HG03175 (cell line): ENCODE measurements at regions not wholly inside any gene's neighbourhood (a gene's known extent, or its start where the extent isn't known, plus 50 kb on each side); places are given as distances from the start of the nearest gene placed in this dataset.
"Not testable (repeated sequence)": the region's sequence is repeated elsewhere in the genome, so short reads cannot be mapped to it uniquely, and the experiment has no call there.

Experiments
- ATAC-seq: cut with Tn5 transposase; IDR thresholded peaks from one replicate; pipeline ENCODE4 v1.9.1; 2021; ENCODE audit warnings: mild to moderate bottlenecking, moderate library complexity; ENCODE audit not compliant: unreplicated experiment

DNA sequence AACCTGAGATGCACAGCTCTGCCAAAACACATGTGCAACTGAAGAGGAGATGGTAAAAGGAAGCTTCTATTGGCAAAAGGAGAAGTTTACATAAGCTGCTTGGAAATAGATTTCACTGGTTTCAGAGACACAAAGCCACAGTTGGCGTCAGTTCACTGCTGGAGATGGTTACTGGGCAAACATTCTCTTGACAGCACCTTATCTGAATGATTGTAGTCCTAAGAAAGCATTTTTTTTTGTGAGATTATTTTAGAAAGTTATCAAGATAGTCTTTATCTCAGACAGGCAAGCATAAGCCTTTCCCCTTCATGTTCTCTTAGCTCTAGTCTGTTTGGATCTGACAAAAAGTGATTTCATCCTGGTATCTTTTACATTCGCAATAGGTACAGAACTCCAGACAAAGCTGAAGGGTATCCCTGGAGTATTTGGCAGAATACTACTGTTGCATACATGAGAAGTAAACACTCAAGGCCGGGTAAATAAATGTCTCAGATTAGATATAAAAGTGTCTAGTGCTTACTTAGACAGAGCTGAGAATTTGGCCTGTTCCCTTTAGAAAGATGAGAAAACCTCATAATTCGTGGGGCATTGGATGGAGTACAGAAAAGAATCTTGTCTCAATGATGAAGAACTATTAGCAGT, 1668.0 kb upstream of the NUDT12 start:
- ATAC-seq: no peak

DNA sequence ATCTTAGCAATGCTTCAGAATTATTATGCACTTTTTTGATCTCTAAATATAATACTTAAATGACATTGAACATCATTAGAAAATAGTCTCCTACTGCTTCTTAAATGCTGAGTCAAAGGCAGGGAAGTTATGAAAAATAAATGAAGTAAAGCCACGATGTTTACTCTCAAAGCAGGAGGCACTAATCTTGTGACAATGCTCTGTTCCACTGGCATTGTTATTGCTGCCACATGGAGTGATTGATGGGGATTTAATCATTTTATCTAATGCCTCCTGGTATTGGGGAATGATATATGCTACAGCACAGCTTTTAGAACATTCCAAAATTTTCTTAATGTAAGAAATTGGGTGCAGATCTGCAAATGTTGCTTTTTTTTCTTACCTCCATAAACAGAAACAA, 1655.4 kb upstream of the NUDT12 start:
- no peak for ATAC-seq

DNA sequence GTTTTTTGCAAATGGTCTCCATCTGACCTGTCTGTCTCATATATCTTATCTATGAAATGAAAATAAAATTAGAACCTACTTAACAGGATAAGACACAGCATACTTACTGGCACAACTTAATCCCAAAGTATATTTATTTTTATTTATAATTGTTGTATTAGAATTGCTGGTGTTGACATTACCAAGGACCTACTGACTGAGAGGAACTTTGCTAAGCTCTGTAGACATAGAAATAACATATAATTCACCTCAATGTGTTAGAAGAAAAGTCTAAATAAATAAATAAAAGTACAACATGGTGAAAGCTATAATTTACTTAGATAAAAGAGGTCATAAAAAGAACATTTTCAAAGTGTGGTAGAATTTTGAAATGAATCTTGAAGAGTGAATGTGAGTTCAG, 1650.5 kb upstream of the NUDT12 start:
- no peak for ATAC-seq

DNA sequence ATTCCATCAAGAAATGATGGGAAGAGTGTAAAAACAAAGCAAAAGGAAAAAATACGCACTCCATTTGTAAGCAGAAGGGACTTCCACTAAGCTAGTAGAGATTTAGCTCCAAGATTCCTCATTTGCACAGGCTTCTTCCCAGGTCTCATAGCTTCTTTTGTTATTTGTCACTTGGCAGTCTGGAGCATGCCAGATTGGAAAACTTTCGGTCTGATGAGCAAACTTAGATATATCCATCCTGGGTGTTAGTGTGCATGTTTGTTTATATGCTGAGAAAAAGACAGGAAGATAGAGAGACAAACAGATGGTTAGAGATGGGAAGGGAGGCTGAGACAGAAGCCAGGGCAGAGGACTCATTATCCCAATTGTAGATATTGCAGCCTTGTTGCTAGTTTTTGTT, 1644.5 kb upstream of the NUDT12 start:
- ATAC-seq: no peak

DNA sequence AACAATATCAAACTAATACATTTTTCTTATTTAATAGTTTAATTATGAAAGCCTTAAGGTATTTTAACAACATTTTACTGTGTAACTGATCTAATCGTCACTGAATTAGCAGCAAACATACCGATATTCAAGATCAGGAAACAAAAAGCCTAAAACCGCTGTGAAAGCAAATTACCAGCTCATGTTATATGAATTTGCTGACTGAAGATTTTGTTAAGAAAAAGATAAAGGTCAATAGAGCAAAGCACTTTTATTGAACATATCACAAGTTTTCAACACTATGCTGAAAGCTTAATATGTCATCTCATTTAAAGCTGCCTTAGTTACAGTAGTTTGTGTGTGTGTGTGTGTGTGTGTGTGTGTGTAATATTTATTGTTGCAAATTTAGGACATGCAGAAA, 1634.9 kb upstream of the NUDT12 start:
- ATAC-seq: no peak

DNA sequence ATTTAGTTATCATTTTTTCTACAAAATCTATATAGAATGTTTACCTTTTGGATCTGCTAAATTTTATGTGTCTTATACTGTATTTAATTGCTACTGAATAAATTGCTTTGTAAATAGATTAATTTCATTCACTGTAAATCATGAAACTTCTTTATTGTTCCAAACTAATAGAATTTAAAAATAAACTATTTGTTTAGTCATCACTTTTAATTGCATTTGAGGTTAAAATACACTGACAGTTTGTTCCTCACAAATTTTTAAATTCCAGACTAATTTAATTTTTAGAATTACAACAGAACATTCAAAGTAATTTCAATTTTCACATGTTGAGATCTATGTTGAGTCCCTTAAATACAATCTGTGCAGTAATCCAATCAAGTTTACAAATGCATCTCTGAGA, 1633.2 kb upstream of the NUDT12 start:
- ATAC-seq: no peak

DNA sequence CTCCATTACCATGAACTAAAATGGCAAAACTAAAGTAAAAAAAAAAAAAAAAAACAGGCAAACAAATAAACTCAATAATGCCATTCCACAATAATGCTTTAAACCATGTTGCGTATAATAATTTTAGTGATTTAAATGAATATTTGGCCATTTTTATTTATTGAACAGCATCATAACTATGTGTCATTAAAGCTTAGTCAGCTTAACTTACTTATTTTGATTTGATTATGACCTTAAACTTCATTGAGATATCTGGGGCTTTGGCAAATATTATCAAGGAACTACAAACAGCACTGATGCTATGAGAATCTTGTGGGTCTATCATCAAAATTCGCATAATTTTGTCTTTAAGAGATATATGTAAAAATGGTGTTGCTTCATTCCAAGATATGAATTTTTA, 1610.3 kb upstream of the NUDT12 start:
- ATAC-seq: no peak

DNA sequence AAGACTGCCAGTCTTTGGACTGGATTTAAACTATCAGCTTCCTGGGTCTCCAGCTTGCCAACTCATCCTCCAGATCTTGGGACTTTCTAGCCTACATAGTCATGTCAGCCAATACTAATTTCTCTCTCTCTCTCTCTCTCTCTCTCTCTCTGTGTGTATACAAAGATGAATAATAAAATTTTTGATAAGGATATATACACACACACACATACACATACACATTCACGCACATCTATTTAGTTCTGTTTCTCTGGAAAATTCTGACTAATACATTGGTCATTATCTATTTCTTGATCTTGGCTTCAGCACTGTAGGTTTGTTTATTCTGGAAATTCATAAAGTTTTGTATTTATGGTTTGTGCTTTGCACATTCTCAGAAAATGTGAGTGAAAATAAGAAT, 1606.2 kb upstream of the NUDT12 start:
- ATAC-seq: no peak

DNA sequence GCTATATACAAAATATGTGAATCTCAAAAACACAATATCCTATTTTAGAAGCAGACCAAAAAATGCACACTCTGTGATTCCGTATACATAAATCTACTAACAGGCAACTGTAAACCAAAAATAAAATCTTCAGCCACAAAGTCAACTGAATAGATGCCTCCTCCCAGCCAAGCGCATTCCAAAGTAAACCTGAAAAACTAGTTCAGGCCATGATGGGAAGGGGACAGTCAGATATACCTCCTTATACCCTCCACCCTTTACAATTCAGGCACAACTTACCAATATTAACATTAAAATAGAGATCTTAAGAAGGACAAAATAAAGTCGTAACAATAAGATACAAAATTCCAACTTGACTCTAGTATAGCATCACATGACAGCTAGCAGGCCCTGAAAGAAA, 1604.5 kb upstream of the NUDT12 start:
- no peak for ATAC-seq

DNA sequence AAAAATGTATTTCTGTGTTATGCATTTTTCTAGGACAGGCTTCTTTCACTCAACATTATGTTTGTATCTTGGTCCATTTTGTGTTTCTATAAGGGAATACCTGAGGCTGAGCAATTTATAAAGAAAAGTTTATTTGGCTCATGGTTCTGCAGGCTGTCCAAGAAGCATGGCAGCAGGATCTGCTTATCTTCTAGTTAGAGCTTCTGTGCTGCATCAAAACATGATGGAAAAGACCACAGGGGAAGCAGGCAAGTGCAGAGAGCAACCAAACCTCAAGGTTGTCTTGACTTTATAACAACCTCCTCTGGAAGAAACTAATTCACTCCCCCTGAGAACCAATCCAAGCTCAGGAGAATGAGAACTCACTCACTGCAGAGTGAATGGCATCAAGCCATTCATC, 1601.0 kb upstream of the NUDT12 start:
- ATAC-seq: no peak

DNA sequence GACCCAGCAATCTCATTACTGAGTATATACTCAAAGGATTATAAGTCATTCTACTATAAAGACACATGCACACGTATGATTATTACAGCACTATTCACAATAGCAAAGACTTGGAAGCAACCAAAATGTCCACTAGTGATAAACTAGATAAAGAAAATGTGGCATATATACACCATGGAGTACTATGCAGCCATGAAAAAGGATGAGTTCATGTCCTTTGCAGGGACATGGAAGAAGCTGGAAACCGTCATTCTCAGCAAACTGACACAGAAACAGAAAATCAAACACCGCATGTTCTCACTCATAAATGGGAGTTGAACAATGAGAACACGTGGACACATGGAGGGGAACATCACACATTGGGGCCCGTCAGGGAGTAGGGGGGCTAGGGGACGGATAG, 1600.0 kb upstream of the NUDT12 start:
- not testable (repeated sequence) for ATAC-seq

DNA sequence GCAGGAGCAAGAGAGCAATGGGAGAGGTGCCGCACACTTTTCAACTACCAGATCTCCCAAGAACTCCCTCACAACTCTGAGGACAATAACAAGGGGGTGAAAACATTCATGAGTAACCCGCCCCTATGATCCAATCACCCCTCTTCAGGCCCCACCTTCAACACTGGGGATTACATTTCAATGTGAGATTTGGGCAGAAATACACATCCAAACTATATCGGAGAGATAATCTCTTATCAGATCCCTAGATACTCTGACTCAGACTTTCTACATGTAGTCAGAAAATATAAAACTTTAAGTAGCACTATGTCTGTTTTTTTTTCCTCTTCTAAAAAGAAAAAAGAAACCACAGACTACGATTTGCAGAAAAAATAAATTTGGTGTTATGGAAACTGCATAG, 1595.9 kb upstream of the NUDT12 start:
- no peak for ATAC-seq

DNA sequence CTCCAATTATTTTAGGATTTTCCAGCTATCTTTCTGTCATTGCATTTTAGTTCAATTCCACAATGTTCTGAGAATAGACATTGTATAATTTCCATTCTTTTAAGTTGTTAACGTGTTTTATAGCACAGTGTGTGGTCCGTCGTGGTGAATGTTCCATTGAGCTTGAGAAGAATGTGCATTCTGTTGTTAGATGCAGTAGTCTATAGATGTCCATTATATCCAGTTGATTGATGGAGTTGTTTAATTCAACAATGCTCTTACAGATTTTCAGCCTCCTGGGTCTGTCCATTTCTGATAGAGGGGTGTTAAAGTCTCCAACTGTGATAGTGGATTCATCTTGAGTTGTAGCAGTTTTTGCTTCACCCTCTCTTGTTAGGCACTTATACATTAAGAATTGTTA, 1587.7 kb upstream of the NUDT12 start:
- no peak for ATAC-seq

DNA sequence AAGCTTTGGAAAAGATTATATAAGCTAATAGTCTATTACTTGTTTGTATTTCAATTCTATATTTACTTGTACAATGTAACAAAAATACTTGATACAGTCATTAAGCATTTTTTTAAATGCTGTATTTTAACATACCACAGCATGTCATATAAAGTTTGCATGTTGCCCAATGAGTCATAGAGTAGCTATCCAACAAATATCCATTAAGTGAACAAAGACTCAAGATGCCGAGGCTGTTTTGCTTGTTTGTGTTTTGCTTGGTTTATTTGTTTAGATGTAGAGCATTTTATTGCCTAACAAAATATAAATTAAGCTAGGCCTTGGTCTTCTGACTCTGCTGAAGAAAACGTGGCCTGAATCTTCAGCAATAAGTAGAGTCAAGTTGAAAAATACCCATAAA, 1584.3 kb upstream of the NUDT12 start:
- no peak for ATAC-seq

DNA sequence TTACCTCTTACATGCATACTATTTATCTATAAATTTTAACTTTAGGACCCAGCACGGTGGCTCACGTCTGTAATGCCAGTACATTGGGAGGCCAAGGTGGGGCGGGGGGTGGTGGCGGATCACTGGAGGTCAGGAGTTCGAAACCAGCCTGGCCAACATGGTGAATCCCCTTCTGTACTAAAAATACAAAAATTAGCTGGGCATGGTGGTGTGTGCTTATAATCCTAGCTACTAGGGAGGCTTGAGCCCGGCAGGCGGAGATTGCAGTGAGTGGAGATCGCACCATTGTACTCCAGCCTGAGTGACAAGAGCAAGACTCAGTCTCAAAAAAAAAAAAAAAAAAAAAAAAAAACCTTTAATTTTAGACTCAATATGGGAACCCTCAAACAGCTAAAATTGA, 1582.6 kb upstream of the NUDT12 start:
- ATAC-seq: no peak

DNA sequence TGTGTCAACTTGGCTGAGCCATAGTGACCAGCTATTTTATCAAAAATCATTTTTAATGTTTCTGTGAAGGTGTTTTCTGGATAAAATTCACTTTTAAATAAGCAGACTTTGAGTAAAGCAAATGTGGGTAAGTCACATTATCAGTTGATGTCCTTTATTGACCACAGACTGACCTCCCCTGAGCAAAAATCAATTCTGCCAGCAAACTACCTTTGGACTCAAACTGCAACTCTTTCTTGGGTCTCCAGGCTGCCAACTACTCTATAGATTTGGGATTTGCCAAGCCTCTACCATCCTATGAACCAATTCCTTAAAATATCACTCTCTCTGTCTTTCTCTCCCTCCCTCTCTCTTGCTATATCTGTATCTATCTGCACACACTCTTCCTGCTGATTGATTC, 1571.7 kb upstream of the NUDT12 start:
- ATAC-seq: no peak

DNA sequence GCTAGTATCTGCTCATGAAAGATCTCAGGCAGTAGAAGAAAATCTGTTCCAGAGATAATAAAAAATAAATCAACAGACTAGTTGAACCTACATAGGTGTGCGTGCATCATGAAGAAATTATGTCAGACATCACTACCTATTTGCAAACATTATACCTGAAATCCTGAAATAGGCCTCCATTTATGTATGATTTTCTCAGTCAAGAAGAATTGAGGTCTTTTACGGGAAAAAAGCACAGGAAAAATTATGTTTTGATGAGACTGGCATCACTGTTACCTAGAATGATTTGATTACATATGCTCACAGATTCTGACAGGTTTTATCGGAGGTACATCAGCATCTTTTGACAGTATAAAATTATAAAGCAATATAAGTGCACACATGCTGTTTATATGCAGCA, 1570.5 kb upstream of the NUDT12 start:
- ATAC-seq: no peak

DNA sequence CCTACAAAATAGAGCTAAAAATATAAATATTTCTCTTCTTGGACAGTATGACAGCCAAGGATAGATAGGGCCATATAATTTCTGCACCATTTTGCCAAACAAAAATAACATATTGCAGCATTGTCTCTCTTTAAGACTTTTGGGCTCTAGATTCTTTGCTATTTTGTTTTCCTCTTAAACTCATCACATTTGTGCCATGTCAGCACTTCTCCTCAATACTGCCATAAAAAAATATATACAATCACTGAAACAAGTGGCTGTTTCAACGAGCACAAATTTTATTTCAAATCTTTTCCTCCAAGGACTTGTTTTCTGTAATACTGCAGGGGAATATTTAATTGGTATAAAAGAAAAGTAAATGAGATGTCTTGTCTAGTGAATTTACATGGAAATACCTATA, 1570.0 kb upstream of the NUDT12 start:
- ATAC-seq: no peak

DNA sequence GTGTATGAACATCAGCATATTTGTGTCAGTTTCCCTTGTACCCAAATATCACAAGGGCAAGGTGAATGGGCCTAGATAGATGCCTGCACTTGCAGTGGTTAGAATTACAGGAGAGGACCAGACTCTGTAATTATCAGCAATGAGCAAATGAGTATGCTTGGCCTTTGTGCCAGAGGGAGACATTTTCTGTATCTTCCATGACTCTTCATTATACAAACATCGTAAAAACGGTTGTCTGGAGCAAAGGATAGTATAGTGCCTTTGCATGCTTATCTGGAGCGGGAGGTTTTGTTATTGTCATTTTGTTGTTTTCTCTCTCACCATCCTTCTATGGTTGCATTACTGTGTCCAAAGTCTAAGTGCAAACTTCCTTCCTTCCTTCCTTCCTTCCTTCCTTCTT, 1568.5 kb upstream of the NUDT12 start:
- no peak for ATAC-seq

DNA sequence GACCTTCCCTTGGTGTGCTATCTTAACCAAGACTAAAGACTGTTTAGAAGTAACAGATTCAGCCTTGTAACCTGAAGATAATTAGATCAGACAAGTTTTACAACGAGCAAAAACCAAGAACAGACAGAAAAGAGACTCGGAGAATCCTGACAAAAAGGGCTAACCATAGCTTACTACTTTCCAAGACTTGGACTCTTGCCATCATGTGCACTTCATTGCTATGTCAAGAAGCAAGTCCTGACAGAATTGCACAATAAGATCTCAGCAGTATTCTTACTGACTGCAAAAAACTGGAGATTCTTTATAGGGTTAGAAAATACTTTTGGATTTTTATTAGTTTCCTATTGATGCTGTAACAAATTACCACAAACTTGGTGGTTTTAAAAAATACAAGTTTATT, 1539.0 kb upstream of the NUDT12 start:
- no peak for ATAC-seq

DNA sequence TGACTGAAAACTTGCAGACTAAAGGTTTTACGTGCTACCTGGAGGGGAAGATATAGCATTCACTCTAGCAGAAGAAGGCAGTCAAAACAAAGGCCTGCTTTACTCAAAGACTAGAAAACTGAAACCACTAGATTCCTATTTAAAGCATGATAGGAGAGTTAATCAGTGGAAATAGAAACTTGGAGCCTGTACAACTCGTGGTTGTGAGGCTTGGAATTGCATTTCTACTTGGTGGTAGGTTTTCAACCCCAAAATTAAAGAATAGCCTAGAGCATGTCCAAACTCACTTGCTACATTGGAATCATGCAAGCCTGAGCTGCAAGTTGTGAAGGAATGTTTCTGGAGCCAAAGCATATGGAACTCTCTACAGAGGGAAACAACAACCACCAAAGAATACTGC, 1526.4 kb upstream of the NUDT12 start:
- ATAC-seq: no peak

DNA sequence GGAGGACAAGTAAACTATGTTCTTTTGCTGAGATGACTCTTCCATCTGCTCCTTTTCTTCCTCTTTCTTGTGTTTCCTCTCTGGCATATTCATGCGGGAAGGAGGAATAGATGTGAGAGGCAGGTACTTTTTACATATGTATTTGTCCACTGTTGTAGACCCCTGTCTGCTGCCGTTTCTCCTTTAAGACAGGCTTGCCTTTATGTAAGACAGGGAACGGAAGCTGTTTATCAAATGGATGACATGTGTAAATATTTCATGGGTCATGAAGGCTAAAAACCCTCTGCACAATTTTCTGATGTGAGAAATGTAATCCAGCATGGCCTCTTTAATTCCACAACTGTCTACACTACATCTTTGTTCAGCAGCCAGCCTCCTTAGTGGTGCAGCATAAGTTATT, 1525.5 kb upstream of the NUDT12 start:
- ATAC-seq: no peak

DNA sequence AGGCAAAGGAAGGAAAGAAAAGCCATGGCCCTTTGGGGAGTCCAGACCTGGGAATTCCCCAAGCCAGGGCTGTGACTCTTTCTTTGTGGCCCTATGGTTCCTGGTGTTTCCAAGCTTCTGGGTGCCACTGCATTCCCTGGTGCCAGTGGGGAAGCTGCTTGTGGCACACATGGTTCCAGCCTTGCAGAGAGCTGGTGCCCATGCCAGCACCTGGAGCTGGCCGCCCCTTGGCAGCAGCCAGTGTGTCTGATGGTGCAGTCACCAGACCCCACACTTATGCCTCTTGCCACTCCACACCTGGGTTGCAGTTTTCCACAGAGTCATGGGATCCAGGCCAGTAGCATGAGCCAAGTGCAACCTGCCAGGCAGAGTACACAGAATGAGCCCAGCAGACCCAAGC, 1495.3 kb upstream of the NUDT12 start:
- ATAC-seq: no peak

DNA sequence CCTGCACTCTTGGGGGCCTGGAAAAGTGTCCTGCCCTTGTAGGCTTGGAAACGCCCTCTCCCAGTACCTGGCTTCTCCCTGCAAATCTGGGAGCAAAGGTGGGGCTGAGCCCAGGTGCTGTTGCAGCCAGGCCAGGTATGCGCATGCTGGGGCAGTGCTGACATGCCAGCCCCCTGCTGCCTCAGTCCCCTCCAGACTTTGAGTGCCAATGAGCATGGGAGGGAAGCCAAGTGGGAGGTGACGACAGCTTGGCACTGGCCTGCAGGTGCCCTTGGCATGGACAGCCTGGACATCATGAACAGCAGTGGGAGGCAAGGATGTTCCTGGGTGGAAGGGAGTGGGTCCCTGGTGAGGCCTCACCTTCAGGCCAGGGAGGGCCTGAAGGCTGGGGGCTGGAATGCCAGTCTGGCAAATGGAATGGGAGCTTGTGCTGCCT, 1494.4 kb upstream of the NUDT12 start:
- ATAC-seq: no peak
